ENCODE measurements at regions not wholly inside any gene's neighbourhood (a gene's known extent, or its start where the extent isn't known, plus 50 kb on each side); places are given as distances from the start of the nearest gene placed in this dataset.
"Not testable (repeated sequence)": the region's sequence is repeated elsewhere in the genome, so short reads cannot be mapped to it uniquely, and the experiment has no call there.

DNA sequence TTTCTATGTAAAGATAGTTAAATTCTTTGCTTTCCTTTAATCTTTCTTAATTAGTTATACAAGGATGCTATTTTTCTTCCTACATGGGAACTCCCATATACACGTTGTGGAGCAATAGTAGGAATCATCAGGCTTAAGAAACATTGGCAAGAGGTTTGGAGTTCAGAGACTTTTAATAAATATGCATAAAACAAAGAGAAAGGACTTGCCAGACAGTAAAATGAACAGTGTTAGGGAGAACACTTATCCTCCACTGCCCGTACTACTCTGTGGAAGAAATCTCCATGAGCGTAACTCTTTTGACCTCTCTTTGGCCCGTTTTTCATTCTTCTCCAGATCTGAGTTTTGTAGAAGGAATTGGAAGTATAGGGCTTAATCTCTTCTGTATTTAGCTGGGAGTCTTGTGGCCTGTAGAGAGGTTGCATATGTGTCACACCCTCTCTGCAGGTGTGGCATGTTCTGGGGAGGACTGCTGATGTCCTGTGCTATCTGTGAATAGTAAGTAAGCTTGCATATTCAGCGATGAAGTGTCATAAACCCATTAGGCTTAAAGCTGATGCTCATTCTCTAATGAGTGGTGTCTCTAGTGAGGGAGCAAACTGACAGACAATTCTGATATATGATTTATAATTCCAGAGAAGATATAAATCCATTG is 455.4 kb upstream of the FAR2 start:
- no peak for DNase-seq

GRCh38 chr12:28698553-28698952 is 450.5 kb upstream of the FAR2 start:
- DNase-seq = no peak

GRCh38 chr12:28699029-28699428 is 450.0 kb upstream of the FAR2 start:
- no peak for DNase-seq

- DNase-seq = no peak
Observed at GRCh38 chr12:28700161-28700560, 448.9 kb upstream of the FAR2 start.

DNA sequence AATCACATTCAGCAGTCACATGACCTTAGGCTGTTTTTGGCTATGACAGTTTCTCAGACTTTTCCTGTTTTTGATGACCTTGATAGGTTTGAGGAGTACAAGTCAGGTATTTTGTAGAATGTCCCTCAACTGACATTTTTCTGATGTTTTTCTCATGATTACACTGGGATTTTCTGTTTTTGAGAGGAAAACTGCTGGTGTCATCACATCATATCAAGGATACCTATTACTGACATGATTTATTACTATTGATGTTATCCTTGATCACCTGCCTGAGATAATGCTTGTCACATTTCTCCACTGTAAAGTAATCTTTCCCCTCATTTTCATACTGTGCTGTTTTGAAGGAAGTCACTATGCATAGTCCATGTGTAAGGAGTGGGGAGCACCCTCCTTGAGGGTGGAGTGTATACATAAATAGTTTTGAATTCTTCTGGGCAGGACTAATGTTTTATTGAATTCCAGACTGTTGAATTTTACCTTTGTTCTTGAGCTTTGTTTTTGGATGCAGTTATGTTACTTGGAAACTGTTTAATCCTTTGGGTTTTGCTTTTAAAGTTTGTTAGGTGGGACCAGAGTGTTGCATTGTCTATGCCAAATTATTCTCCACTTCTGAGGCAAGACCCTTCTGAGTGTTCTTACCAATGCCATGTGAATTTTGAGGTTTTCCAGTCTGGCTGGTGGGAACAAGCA is 444.5 kb upstream of the FAR2 start:
- DNase-seq = no peak

DNA sequence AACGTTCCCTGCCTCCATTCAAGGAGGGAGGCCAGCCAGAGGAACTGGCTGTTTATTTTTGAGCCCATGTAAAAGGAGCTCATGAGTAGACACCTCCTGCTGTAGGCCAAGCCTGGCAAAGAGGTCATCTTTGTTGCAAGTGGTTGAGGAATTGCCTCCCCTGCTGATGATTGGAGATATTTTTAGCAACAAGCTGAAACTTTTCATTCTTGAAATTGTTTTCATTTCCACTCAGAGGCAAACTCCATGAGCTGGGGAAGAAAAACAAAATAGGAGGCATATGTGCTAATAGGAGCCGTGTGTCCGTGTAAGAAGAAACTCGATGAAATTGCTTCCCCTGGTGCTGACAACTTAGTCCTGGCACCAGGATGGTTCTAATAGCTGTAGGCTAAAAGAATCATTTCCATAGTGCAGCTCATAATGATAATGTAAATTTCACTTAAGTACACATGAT is 440.1 kb upstream of the FAR2 start:
- DNase-seq = no peak

- DNase-seq = no peak
Observed at GRCh38 chr12:28709986-28710685, 438.9 kb upstream of the FAR2 start.

DNA sequence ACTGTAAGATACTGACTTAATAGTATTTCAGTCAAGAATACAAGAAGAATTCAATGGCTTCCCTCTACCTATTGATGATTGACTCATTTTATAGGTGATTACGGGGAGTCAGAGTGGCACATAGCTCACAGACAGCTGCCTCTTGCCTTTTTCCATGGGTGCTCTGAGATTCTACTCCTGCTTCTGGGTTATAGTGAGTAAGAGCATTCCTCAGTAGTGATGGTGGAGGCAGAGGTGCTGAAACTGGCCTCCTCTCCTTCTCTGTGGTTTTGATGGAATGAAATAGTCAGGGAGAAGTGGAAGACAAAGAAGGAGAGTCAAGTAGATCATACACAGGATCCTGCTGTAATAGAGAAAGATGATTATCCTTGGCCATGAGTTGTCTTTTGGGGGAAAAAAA is 438.2 kb upstream of the FAR2 start:
- no peak for DNase-seq

DNA sequence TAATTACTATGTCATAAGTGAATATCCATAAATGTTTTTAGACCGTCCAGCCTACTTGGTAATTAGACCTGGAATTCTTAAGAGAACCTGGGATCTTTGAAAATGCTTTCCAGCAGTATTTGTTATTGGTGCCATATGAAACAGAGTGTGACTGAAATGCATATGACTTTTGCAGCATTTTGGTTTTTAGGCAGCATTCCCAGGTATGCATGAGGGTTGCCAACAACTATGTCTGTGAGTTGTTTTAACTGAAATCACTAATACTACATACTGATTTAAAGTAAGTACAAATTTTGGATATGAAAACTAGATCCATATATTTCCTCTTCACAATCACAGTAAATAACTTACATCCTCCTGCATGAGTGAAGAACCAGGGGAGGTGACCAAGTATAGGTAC is 437.7 kb upstream of the FAR2 start:
- DNase-seq = no peak

- no peak for DNase-seq
Observed at GRCh38 chr12:28742791-28743190, 406.3 kb upstream of the FAR2 start.

DNA sequence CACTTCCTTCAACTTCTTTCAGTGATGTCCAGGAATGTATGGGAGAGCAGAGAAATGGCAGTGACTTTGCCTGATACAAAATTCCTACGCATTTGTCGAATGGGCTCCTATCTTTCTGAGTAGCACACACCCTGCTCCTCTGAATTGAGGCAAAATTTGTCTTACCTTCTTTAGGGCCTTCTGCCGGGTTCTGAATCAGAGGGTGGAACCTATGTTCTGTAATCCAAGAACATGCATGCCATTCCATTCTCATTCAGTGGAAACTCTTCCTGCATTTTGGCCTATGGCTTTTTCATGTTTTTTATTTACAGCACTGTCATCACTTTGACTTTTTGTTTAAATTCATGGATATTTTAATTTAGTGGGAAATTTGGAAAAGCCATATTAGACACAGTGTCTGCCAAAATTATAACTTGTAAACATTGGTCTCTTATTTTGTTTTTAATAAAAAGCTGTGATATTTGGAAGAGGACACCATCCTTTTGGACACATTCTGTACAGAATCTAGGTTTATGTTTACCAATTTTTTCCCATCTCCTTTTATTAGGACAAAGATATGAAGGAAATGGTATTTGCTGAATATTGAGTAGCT is 402.2 kb upstream of the FAR2 start:
- DNase-seq = no peak

- no peak for DNase-seq
Observed at GRCh38 chr12:28750946-28751685, 398.0 kb upstream of the FAR2 start.

DNA sequence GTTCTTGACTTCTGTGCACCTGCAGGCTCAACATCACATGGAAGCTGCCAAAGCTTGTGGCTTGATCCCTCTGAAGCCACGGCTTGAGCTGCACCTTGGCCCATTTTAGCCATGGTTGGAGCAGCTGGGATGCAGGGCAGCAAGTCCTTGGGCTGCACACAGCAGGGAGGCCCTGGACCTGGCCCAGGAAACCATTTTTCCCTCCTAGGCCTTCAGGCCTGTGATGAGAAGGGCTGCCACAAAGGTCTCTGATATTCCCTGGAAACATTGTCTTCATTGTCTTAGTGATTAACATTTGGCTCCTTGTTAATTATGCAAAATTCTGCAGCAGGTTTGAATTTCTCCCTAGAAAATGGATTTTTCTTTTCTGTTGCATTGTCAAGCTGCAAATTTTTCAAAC is 394.1 kb upstream of the FAR2 start:
- DNase-seq = no peak

DNA sequence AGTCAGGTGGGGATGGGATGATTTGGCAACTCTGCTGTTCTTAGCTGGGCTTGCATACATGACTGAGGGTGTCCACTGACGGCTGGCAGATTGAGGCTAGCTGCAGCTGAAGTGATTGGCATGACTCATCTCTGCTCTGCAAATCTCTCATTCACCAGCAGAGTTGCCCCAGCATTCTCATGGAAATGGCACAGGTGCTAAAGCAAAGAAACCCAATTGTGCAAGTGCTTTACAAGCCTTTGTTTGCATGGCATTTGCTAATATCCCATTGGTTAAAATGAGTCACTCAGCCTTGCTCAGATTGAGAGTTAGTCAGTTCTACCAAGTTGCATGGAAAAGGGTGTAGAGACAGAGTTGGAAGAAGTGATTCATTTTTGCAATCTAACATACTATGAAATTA is 389.7 kb upstream of the FAR2 start:
- no peak for DNase-seq

- not testable (repeated sequence) for DNase-seq
Observed at GRCh38 chr12:28760040-28760903, 388.8 kb upstream of the FAR2 start.

DNA sequence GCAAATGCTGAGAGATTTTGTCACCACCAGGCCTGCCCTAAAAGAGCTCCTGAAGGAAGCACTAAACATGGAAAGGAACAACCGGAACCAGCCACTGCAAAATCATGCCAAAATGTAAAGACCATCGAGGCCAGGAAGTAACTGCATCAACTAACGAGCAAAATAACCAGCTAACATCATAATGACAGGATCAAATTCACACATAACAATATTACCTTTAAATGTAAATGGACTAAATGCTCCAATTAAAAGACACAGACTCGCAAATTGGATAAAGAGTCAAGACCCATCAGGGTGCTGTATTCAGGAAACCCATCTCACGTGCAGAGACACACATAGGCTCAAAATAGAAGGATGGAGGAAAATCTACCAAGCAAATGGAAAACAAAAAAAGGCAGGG is 387.2 kb upstream of the FAR2 start:
- not testable (repeated sequence) for DNase-seq

GRCh38 chr12:28766398-28766797 is 382.7 kb upstream of the FAR2 start:
- no peak for DNase-seq

DNA sequence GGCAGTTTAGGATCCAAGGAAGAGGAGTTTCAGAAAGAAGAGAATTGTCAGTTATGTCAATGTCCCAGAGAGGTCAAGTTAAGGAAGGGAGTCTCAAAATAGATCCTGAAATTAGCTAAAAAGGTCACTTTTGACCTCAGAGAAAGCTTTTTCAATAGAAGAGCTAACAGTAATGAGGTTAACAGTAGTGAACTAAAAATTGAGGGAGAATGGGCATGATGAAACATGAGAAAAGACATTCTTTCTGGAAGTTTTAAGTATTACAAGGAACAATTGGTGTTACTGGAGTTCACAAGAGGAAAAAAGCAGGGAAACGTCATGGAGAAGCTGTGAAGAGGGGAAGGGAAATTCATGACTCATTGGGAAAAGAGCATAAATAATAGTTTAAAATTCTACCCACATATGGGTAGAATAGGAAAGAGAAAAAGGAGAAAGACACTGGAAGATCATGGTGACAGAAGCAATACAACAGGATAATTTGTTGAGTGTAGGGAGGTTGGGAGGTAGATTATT is 381.2 kb upstream of the FAR2 start:
- no peak for DNase-seq

- no peak for DNase-seq
Observed at GRCh38 chr12:28770322-28770721, 378.8 kb upstream of the FAR2 start.

- no peak for DNase-seq
Observed at GRCh38 chr12:28771968-28772367, 377.1 kb upstream of the FAR2 start.

GRCh38 chr12:28775556-28775955 is 373.5 kb upstream of the FAR2 start:
- no peak for DNase-seq

GRCh38 chr12:28776220-28776619 is 372.9 kb upstream of the FAR2 start:
- no peak for DNase-seq

Data from DMS 273 treated with DMSO at 0.1 percent for 48 hours (cell line).